ENCODE measurements at regions not wholly inside any gene's neighbourhood (a gene's known extent, or its start where the extent isn't known, plus 50 kb on each side); places are given as distances from the start of the nearest gene placed in this dataset.
"Not testable (repeated sequence)": the region's sequence is repeated elsewhere in the genome, so short reads cannot be mapped to it uniquely, and the experiment has no call there.

GRCh38 chrX:2561456-2561855 is 60.7 kb upstream of the DHRSX start:
- DNase-seq: no peak

- no peak for DNase-seq
These were observed 58.3 kb upstream of the DHRSX start for GRCh38 chrX:2559124-2559523.

- no peak for DNase-seq
These were observed 54.1 kb upstream of the DHRSX start for GRCh38 chrX:2554891-2555290.

- DNase-seq: not testable (repeated sequence)
These were observed 53.3 kb upstream of the DHRSX start for GRCh38 chrX:2554066-2554465.

GRCh38 chrX:2552621-2553201 is 51.9 kb upstream of the DHRSX start:
- DNase-seq: no peak

GRCh38 chrX:2550328-2551020 is 49.7 kb upstream of the DHRSX start:
- DNase-seq: no peak
